HCT116 (cell line): ENCODE measurements at regions not wholly inside any gene's neighbourhood (a gene's known extent, or its start where the extent isn't known, plus 50 kb on each side); places are given as distances from the start of the nearest gene placed in this dataset.

Experiments used
- ATAC-seq: fragments of 200-7000 bp; cut with Tn5 transposase; 2 replicates; pipeline ENCODE4 v1.9.1; 2020; ENCODE audit warnings: mild to moderate bottlenecking, moderate library complexity
- BruUV-seq: library from RNA; stranded (reverse); fragments of 400-500 nt; replicated peaks from 2 replicates; lab custom pipeline; 2021; lab: Mats Ljungman, UMichigan
- CTCF ChIA-PET: fragments of 300-600 bp; sonication (Branson Sonifier 250); formaldehyde crosslinking; loops from one replicate; lab custom pipeline; 2021; ENCODE audit warnings: antibody characterized with exemption; lab: Charles Lee
- POLR2A ChIA-PET: fragments of 300-600, 350-600 bp; sonication (Branson Sonifier 250); formaldehyde crosslinking; loops from one replicate; lab custom pipeline; 2021; ENCODE audit warnings: antibody characterized with exemption; lab: Charles Lee
- RAD21 ChIA-PET, 2 experiments: fragments of 300-600 bp; sonication (Branson Sonifier 250); formaldehyde crosslinking; loops; one replicate each; lab custom pipeline; 2023; ENCODE audit warnings: low total read pairs in 2 of 2; ENCODE audit not compliant: uncharacterized antibody in 2 of 2, unreplicated experiment in 2 of 2, low non-redundant PET in 1 of 2; lab: Charles Lee
- DNase-seq: peaks from one replicate; pipeline ENCODE4 v3.0.0-alpha.2; 2010; ENCODE audit warnings: low read depth, low spot score
- H2AFZ ChIP-seq: fragments of 200-600 bp; shearing (Covaris generic), sonication (generic); 2 replicates; pipeline ENCODE4 v1.6.1; 2017; ENCODE audit warnings: low read depth, mixed run types, mixed read lengths, antibody characterized with exemption, low read length; ENCODE audit not compliant: poor library complexity, severe bottlenecking
- H3K27ac ChIP-seq: 2 replicates; pipeline ENCODE4 v1.5.1; 2012; ENCODE audit warnings: low read depth, low read length
- H3K27me3 ChIP-seq: fragments of 200-600 bp; sonication (generic); 2 replicates; pipeline ENCODE4 v1.6.1; 2016; ENCODE audit warnings: mixed run types, low read length, mixed read lengths; ENCODE audit not compliant: insufficient read depth
- H3K36me3 ChIP-seq, 2 experiments: fragments of 200-500 bp in 1 of 2; fragments of 200-600 bp in 1 of 2; sonication (Bioruptor generic) in 1 of 2; sonication (generic) in 1 of 2; 2 replicates each; pipeline versions ENCODE4 v1.5.1 to v1.6.1; 2014 to 2016; ENCODE audit warnings: low read length in 2 of 2, inconsistent platforms in 1 of 2, mixed read lengths in 1 of 2, mixed run types in 1 of 2; ENCODE audit not compliant: insufficient read depth in 2 of 2, control insufficient read depth in 1 of 2
- H3K4me1 ChIP-seq, 2 experiments: fragments of 200-600 bp in 1 of 2; sonication (generic) in 1 of 2; 2 replicates each; pipeline versions ENCODE4 v1.5.1 to v1.6.1; 2012 to 2017; ENCODE audit warnings: low read length in 2 of 2, inconsistent platforms in 1 of 2, mild to moderate bottlenecking in 1 of 2, mixed read lengths in 1 of 2, mixed run types in 1 of 2, moderate library complexity in 1 of 2; ENCODE audit not compliant: insufficient read depth in 2 of 2, control insufficient read depth in 1 of 2
- H3K4me2 ChIP-seq: fragments of 200-600 bp; sonication (generic); 2 replicates; pipeline ENCODE4 v1.6.1; 2017; ENCODE audit warnings: mixed run types, low read length, mixed read lengths
- H3K4me3 ChIP-seq, 2 experiments: fragments of 200-600 bp in 1 of 2; sonication (generic) in 1 of 2; replicated peaks in 1 of 2; 2 replicates each; pipeline ENCODE4 v1.5.1; 2011 to 2016; ENCODE audit warnings: low read length in 2 of 2, control low read depth in 1 of 2, low read depth in 1 of 2, mild to moderate bottlenecking in 1 of 2, mixed read lengths in 1 of 2, mixed run types in 1 of 2
- H3K79me2 ChIP-seq: fragments of 200-600 bp; sonication (generic); 2 replicates; pipeline ENCODE4 v1.6.1; 2017; ENCODE audit warnings: mild to moderate bottlenecking, mixed run types, low read length, moderate library complexity, mixed read lengths; ENCODE audit not compliant: insufficient read depth
- H3K9ac ChIP-seq: fragments of 200-600 bp; sonication (generic); 2 replicates; pipeline ENCODE4 v1.6.1; 2016; ENCODE audit warnings: low read length, mixed read lengths
- H3K9me2 ChIP-seq: fragments of 200-600 bp; sonication (generic), shearing (Covaris generic); 2 replicates; pipeline ENCODE4 v1.6.1; 2017; ENCODE audit warnings: mixed run types, mild to moderate bottlenecking, moderate library complexity; ENCODE audit not compliant: insufficient read depth
- H3K9me3 ChIP-seq, 2 experiments: fragments of 200-500 bp in 1 of 2; fragments of 200-600 bp in 1 of 2; sonication (Bioruptor generic) in 1 of 2; sonication (generic) in 1 of 2; 2 replicates each; pipeline ENCODE4 v1.6.1; 2014 to 2017; ENCODE audit warnings: low read length in 2 of 2, mixed read lengths in 2 of 2, inconsistent platforms in 1 of 2, low read depth in 1 of 2, mild to moderate bottlenecking in 1 of 2, mixed run types in 1 of 2, moderate library complexity in 1 of 2; ENCODE audit not compliant: control insufficient read depth in 1 of 2, insufficient read depth in 1 of 2
- H4K20me1 ChIP-seq: fragments of 200-600 bp; sonication (generic), shearing (Covaris generic); 2 replicates; pipeline ENCODE4 v1.6.1; 2017; ENCODE audit warnings: mixed run types, mild to moderate bottlenecking, moderate library complexity; ENCODE audit not compliant: insufficient read depth
- CTCF ChIP-seq, 3 experiments: fragments of 200-600 bp in 1 of 3; sonication (generic) in 1 of 3; IDR thresholded peaks in 2 of 3; conservative IDR thresholded peaks in 1 of 3; 2 replicates each; pipeline ENCODE4 v1.5.1; 2012 to 2017; ENCODE audit warnings: low read depth in 2 of 3, low read length in 2 of 3, antibody characterized with exemption in 1 of 3, borderline replicate concordance in 1 of 3, control low read depth in 1 of 3, mild to moderate bottlenecking in 1 of 3, mixed read lengths in 1 of 3, mixed run types in 1 of 3, moderate library complexity in 1 of 3; ENCODE audit not compliant: insufficient read depth in 1 of 3
- EGR1 ChIP-seq: IDR thresholded peaks from 2 replicates; pipeline ENCODE4 v1.6.1; 2012; ENCODE audit warnings: low read depth
- EZH2 ChIP-seq: fragments of 200-600 bp; sonication (generic); IDR thresholded peaks from 2 replicates; pipeline ENCODE4 v1.6.1; 2017; ENCODE audit warnings: antibody characterized with exemption, mixed run types
- FOSL1 ChIP-seq: IDR thresholded peaks from 2 replicates; pipeline ENCODE4 v1.6.1; 2012; ENCODE audit warnings: low read depth
- JUND ChIP-seq: IDR thresholded peaks from 2 replicates; pipeline ENCODE4 v1.6.1; 2012
- MAX ChIP-seq: IDR thresholded peaks from 2 replicates; pipeline ENCODE4 v1.6.1; 2012
- POLR2A ChIP-seq: IDR thresholded peaks from 2 replicates; pipeline ENCODE4 v1.7.0; 2011; ENCODE audit warnings: borderline replicate concordance; ENCODE audit not compliant: insufficient read depth, insufficient read length; ENCODE audit errors: extremely low read depth
- POLR2AphosphoS5 ChIP-seq: IDR thresholded peaks from 2 replicates; pipeline ENCODE4 v1.6.1; 2011; ENCODE audit warnings: mild to moderate bottlenecking, low read depth, low read length, moderate library complexity
- REST ChIP-seq: IDR thresholded peaks from 2 replicates; pipeline ENCODE4 v1.6.1; 2012; ENCODE audit warnings: low read depth
- SIN3A ChIP-seq: IDR thresholded peaks from 2 replicates; pipeline ENCODE4 v1.6.1; 2012; ENCODE audit warnings: low read depth
- YY1 ChIP-seq: IDR thresholded peaks from 2 replicates; pipeline ENCODE4 v1.6.1; 2011; ENCODE audit warnings: low read length, low read depth, moderate library complexity, mild to moderate bottlenecking; ENCODE audit not compliant: insufficient replicate concordance; ENCODE audit errors: extremely low read depth
- ZBTB33 ChIP-seq: IDR thresholded peaks from 2 replicates; pipeline ENCODE4 v1.6.1; 2011; ENCODE audit warnings: mild to moderate bottlenecking, low read length, moderate library complexity; ENCODE audit not compliant: insufficient replicate concordance; ENCODE audit errors: extremely low read depth
- ZNF274 ChIP-seq: fragments of 200-500 bp; sonication (Bioruptor generic); IDR thresholded peaks from 2 replicates; pipeline ENCODE4 v1.6.1; 2014; ENCODE audit warnings: mild to moderate bottlenecking, low read depth, low read length, inconsistent platforms
- intact Hi-C: fragments of 100-400 bp; cut with micrococcal nuclease; formaldehyde crosslinking; loops from 2 replicates; pipeline ENCODE4 v1.10.0; 2022

- no TSS peak for BruUV-seq
- Histone ChIP-seq H3K9me3 (no peaks in the 10 kb centered on the region), H3K4me3 (no peak overlapping the region), H3K79me2 (no peaks in the 10 kb centered on the region), H3K36me3 (no peaks in the 10 kb centered on the region), H3K4me1 (no peaks in the 10 kb centered on the region; a peak in 1 of 4 replicates), H3K9ac (no peak overlapping the region), H3K4me2 (no peak overlapping the region), H3K9me2 (no peaks in the 10 kb centered on the region), H4K20me1 (no peaks in the 10 kb centered on the region), H2AFZ (no peak overlapping the region), H3K27ac (no peak overlapping the region)
- ChIA-PET CTCF (no interaction called here), RAD21 (no interaction called here), POLR2A (no interaction called here)
- no peak for DNase-seq
- intact Hi-C loops: no loop called here
- TF ChIP-seq JUND: no peak
- TF ChIP-seq SIN3A: no peak
- no peak for TF ChIP-seq CTCF (IDR thresholded peaks at IDR 0.05 in 2 of 3, conservative IDR thresholded peaks at IDR 0.05 in 1 of 3; ENCODE audit: borderline replicate concordance in 1 of 3, insufficient read depth in 1 of 3, low read depth in 2 of 3, low read length in 2 of 3)
- no peak for TF ChIP-seq EZH2
- TF ChIP-seq YY1: no peak
- TF ChIP-seq FOSL1: no peak
- no peak for TF ChIP-seq EGR1
- no peak for TF ChIP-seq ZNF274
- no peak for TF ChIP-seq POLR2AphosphoS5
- no peak for TF ChIP-seq POLR2A
- TF ChIP-seq REST: no peak
- TF ChIP-seq MAX: no peak
- TF ChIP-seq ZBTB33: no peak
- TF ChIP-seq, all 23 proteins: peak for 0
- ATAC-seq: no peak
- no peaks in the 10 kb centered on the region for H3K27me3 ChIP-seq
These were observed 739.5 kb upstream of the GRAMD2B start for GRCh38 chr5:125683669-125684068.
